Progenitor cell of endocrine pancreas (in vitro differentiated cells): ENCODE measurements at regions not wholly inside any gene's neighbourhood (a gene's known extent, or its start where the extent isn't known, plus 50 kb on each side); places are given as distances from the start of the nearest gene placed in this dataset.

Experiments
- DNase-seq: peaks from one replicate; pipeline ENCODE4 v3.0.0; 2021; ENCODE audit warnings: low spot score; ENCODE audit not compliant: unreplicated experiment
- H3K27ac Mint-ChIP-seq: 2 replicates; pipeline ENCODE4 v1.8.0; 2021; ENCODE audit warnings: mild to moderate bottlenecking, moderate library complexity, mixed read lengths
- H3K27me3 Mint-ChIP-seq: 2 replicates; pipeline ENCODE4 v1.8.0; 2021; ENCODE audit warnings: mixed read lengths
- H3K36me3 Mint-ChIP-seq: 2 replicates; pipeline ENCODE4 v1.8.0; 2022; ENCODE audit warnings: mixed read lengths; ENCODE audit not compliant: insufficient read depth
- H3K4me1 Mint-ChIP-seq: 2 replicates; pipeline ENCODE4 v1.8.0; 2021; ENCODE audit warnings: low read depth, mixed read lengths
- H3K4me3 Mint-ChIP-seq: 2 replicates; pipeline ENCODE4 v1.8.0; 2021; ENCODE audit warnings: low read depth, mild to moderate bottlenecking, moderate library complexity, mixed read lengths
- H3K9me3 Mint-ChIP-seq: 2 replicates; pipeline ENCODE4 v1.8.0; 2021; ENCODE audit warnings: low read depth, mixed read lengths
- TF ChIP-seq, protein P1 (sequence below): fragments of 200-600 bp; sonication (generic); IDR thresholded peaks from one replicate; pipeline ENCODE4 v1.5.0; 2021; ENCODE audit warnings: antibody characterized with exemption, mild to moderate bottlenecking; ENCODE audit not compliant: unreplicated experiment

GRCh38 chr15:29183071-29183831, 86.4 kb downstream of the NSMCE3 start:
- TF ChIP-seq, protein P1, sequence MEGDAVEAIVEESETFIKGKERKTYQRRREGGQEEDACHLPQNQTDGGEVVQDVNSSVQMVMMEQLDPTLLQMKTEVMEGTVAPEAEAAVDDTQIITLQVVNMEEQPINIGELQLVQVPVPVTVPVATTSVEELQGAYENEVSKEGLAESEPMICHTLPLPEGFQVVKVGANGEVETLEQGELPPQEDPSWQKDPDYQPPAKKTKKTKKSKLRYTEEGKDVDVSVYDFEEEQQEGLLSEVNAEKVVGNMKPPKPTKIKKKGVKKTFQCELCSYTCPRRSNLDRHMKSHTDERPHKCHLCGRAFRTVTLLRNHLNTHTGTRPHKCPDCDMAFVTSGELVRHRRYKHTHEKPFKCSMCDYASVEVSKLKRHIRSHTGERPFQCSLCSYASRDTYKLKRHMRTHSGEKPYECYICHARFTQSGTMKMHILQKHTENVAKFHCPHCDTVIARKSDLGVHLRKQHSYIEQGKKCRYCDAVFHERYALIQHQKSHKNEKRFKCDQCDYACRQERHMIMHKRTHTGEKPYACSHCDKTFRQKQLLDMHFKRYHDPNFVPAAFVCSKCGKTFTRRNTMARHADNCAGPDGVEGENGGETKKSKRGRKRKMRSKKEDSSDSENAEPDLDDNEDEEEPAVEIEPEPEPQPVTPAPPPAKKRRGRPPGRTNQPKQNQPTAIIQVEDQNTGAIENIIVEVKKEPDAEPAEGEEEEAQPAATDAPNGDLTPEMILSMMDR = no peak
- Mint-ChIP-seq H3K9me3 (no peaks in the 10 kb centered on the region), H3K36me3 (no peaks in the 10 kb centered on the region), H3K4me3 (no peak overlapping the region), H3K4me1 (peaks cover 9% of the 10 kb centered on the region), H3K27me3 (peaks cover 6% of the 10 kb centered on the region), H3K27ac (no peak overlapping the region)
- no peak for DNase-seq

DNA sequence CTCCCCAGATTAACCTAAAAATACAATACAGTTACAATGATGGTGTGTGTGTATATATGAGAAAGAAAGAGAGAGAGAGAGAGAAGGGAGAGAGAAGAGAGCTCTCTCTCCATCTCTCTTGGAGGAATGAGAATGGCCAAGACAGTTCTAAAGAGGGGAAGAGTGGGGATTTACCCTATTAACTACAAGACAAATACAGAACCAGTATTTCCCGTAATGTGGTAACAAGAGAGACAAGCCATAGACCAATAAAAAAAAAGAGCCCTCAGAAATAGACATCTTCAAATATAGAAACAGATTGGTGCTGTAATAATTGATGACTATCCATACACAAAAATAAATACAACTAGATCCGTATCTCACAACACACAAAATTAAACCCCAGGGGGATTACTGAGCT, 87.0 kb downstream of the NSMCE3 start:
- no peak for DNase-seq
- H3K4me1 Mint-ChIP-seq = peaks cover 9% of the 10 kb centered on the region
- no peak overlapping the region for H3K27ac Mint-ChIP-seq
- no peaks in the 10 kb centered on the region for H3K9me3 Mint-ChIP-seq
- peaks cover 6% of the 10 kb centered on the region for H3K27me3 Mint-ChIP-seq
- H3K4me3 Mint-ChIP-seq = no peak overlapping the region
- no peaks in the 10 kb centered on the region for H3K36me3 Mint-ChIP-seq
- TF ChIP-seq, protein P1 = no peak

DNA sequence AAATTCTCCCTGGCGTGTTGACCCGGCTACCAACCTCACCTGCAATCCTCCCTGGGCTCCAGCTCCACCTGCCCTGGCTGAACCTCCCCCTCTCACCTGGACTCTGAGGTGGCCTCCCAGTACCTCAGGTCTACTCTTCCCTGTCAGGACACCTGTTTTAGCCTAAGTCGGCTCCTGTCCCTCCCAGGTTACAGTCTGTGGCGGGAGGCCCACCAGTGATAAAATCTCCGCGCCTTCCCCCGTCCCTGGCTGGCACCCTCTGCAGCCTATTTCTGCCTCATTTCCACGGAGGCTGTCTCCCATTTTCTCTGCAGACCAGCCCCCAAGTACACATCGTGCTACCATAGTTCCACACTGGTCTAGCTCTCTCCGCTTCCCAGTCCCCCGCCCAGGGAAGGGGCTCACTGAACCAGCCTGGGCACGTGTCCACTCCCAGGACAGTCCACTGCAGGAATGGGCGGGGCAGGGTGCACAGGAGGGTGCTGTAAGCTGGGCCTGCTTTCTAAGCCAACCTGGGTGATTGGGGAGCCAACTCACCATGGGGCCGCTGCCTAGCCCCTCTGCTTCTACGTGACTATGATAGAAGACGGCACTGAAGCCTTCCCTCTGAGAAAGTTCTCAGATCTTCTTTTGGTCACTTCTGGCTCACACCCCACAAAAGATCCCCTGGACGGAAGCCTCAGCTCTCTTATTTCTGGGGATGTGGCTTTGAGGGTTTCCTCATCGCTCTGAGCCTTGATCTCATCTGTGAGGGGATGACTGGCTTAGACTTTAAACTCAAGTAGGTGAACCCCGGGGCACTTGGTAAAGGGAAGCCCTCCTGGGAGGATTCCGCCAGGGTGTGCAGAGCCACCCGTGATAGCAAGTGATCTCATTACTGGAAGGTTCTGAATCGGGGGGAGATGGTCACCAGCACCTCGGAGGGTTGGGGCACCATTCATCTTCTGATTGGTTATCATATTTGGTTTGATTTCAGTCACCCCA, 96.6 kb downstream of the NSMCE3 start:
- Mint-ChIP-seq H3K27ac (no peak overlapping the region), H3K4me1 (no peaks in the 10 kb centered on the region), H3K4me3 (no peak overlapping the region), H3K27me3 (peaks cover 4% of the 10 kb centered on the region), H3K36me3 (no peaks in the 10 kb centered on the region), H3K9me3 (no peaks in the 10 kb centered on the region)
- TF ChIP-seq, protein P1 = no peak
- no peak for DNase-seq

DNA sequence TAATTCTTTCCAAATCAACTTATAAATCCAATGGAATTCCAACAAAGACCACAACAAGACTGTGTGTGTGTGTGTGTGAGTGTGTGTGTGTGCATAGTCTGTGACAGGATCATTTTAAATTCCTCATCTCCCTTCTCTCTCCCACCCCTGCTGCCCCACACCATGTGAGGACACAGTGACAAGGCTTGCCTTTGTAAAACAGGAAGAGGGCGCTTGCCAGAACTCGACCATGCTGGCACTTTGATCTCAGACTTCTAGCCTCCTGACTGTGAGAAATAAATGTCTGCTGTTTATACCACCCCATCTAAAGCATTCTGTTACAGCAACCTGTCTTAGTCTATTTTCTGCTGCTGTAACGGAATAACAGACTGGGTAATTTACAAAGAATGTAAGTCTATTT, 99.1 kb downstream of the NSMCE3 start:
- TF ChIP-seq, protein P1 = no peak
- DNase-seq = no peak
- no peaks in the 10 kb centered on the region for H3K36me3 Mint-ChIP-seq
- H3K4me3 Mint-ChIP-seq = no peak overlapping the region
- H3K27ac Mint-ChIP-seq = no peak overlapping the region
- H3K9me3 Mint-ChIP-seq = peaks cover 3% of the 10 kb centered on the region
- H3K4me1 Mint-ChIP-seq = peaks cover 3% of the 10 kb centered on the region
- H3K27me3 Mint-ChIP-seq = no peaks in the 10 kb centered on the region
